Endothelial cell of umbilical vein (primary cell): ENCODE measurements at regions not wholly inside any gene's neighbourhood (a gene's known extent, or its start where the extent isn't known, plus 50 kb on each side); places are given as distances from the start of the nearest gene placed in this dataset.

ENCODE experiments used
- BruUV-seq: library from RNA; stranded (reverse); fragments of 400-500 nt; replicated peaks from 2 replicates; lab custom pipeline; 2021; lab: Mats Ljungman, UMichigan
- CTCF ChIA-PET: fragments of 300-600, 350-600 bp; sonication (Branson Sonifier 250); formaldehyde crosslinking; loops from one replicate; lab custom pipeline; 2021; ENCODE audit warnings: antibody characterized with exemption, inconsistent platforms; lab: Charles Lee
- POLR2A ChIA-PET: fragments of 300-600, 350-600 bp; sonication (Branson Sonifier 250); formaldehyde crosslinking; loops from one replicate; lab custom pipeline; 2021; ENCODE audit warnings: antibody characterized with exemption, inconsistent platforms; lab: Charles Lee
- DNase-seq: peaks from one replicate; pipeline ENCODE4 v3.0.0-alpha.2; 2011; ENCODE audit warnings: low read depth, low spot score
- FAIRE-seq: peaks from 2 replicates; lab custom pipeline; 2011; peaks lifted over from hg19 to GRCh38; lab: Jason Lieb, UNC
- H2AFZ ChIP-seq: 2 replicates; pipeline ENCODE4 v1.6.0; 2012; ENCODE audit warnings: low read depth, low read length, control low read depth, inconsistent platforms
- H3K27ac ChIP-seq: 2 replicates; pipeline ENCODE4 v1.5.1; 2011; ENCODE audit warnings: low read depth, mild to moderate bottlenecking, control low read depth, low read length, moderate library complexity; ENCODE audit not compliant: insufficient read depth
- H3K27me3 ChIP-seq, 2 experiments: 2 replicates each; pipeline versions ENCODE4 v1.6.0 to v1.6.1; 2011; ENCODE audit warnings: low read length in 2 of 2, mixed read lengths in 1 of 2; ENCODE audit not compliant: control insufficient read depth in 2 of 2, insufficient read depth in 2 of 2
- H3K36me3 ChIP-seq, 2 experiments: 2 replicates in 1 of 2; 3 replicates in 1 of 2; pipeline ENCODE4 v1.5.1; 2011; ENCODE audit warnings: low read length in 2 of 2, mild to moderate bottlenecking in 1 of 2, moderate library complexity in 1 of 2; ENCODE audit not compliant: control insufficient read depth in 2 of 2, insufficient read depth in 2 of 2; ENCODE audit errors: extremely low read depth in 1 of 2
- H3K4me1 ChIP-seq: 3 replicates; pipeline ENCODE4 v1.5.1; 2011; ENCODE audit warnings: mild to moderate bottlenecking, low read length; ENCODE audit not compliant: control insufficient read depth, insufficient read depth; ENCODE audit errors: extremely low read depth
- H3K4me2 ChIP-seq: 2 replicates; pipeline ENCODE4 v1.6.1; 2011; ENCODE audit warnings: low read length, control low read depth, mixed read lengths; ENCODE audit not compliant: insufficient read depth
- H3K4me3 ChIP-seq, 3 experiments: fragments of 200-600 bp in 1 of 3; sonication (generic), shearing (Covaris generic) in 1 of 3; replicated peaks in 1 of 3; 2 replicates each; pipeline ENCODE4 v1.5.1; 2011 to 2016; ENCODE audit warnings: control low read depth in 3 of 3, low read length in 3 of 3, mild to moderate bottlenecking in 2 of 3, inconsistent platforms in 1 of 3, low read depth in 1 of 3, moderate library complexity in 1 of 3; ENCODE audit not compliant: insufficient read depth in 1 of 3
- H3K79me2 ChIP-seq: 2 replicates; pipeline ENCODE4 v1.6.0; 2012; ENCODE audit warnings: low read length, inconsistent platforms; ENCODE audit not compliant: control insufficient read depth, insufficient read depth
- H3K9ac ChIP-seq: replicated peaks from 2 replicates; pipeline ENCODE3; 2011; ENCODE audit warnings: low read length, control low read depth; ENCODE audit not compliant: insufficient read depth; ENCODE audit errors: extremely low read depth
- H3K9me1 ChIP-seq: replicated peaks from 3 replicates; pipeline ENCODE4 v1.6.0; 2011; ENCODE audit warnings: mild to moderate bottlenecking, low read length; ENCODE audit not compliant: control insufficient read depth, insufficient read depth; ENCODE audit errors: extremely low read depth
- H3K9me3 ChIP-seq: replicated peaks from 2 replicates; pipeline ENCODE4 v1.5.1; 2012; ENCODE audit warnings: low read length, inconsistent platforms; ENCODE audit not compliant: control insufficient read depth, insufficient read depth
- H4K20me1 ChIP-seq: replicated peaks from 2 replicates; pipeline ENCODE3; 2011; ENCODE audit warnings: mild to moderate bottlenecking, low read length; ENCODE audit not compliant: control insufficient read depth, insufficient read depth; ENCODE audit errors: extremely low read depth
- FOS ChIP-seq: IDR thresholded peaks from 2 replicates; pipeline ENCODE4 v1.6.1; 2011; ENCODE audit warnings: mild to moderate bottlenecking, low read length, moderate library complexity, borderline replicate concordance; ENCODE audit not compliant: insufficient read depth
- GATA2 ChIP-seq: IDR thresholded peaks from 2 replicates; pipeline ENCODE4 v1.7.0; 2011; ENCODE audit warnings: low read depth, mild to moderate bottlenecking, moderate library complexity, mixed read lengths, low read length; ENCODE audit not compliant: insufficient read length, insufficient read depth
- MYC ChIP-seq: IDR thresholded peaks from one replicate; pipeline ENCODE4 v1.6.1; 2011; ENCODE audit warnings: mild to moderate bottlenecking, low read depth, low read length
- POLR2A ChIP-seq: IDR thresholded peaks from 2 replicates; pipeline ENCODE4 v1.6.1; 2012; ENCODE audit warnings: low read depth, mild to moderate bottlenecking, control low read depth, low read length
- dilution Hi-C: fragments of 300-500 bp; cut with MboI; formaldehyde crosslinking; loops from one replicate; pipeline ENCODE4 v1.15.0; 2019; ENCODE audit warnings: low sequenced_read_pairs; ENCODE audit not compliant: extremely low pct_ligation_motif_present
- intact Hi-C: fragments of 100-400 bp; cut with micrococcal nuclease; formaldehyde crosslinking; loops from one replicate; pipeline ENCODE4 v1.10.0; 2022
- TF ChIP-seq, protein P1 (sequence below), 2 donors: IDR thresholded peaks; 1 replicate in 1 of 2; 2 replicates in 1 of 2; pipeline ENCODE4 v1.5.1; 2011; ENCODE audit warnings: low read length in 2 of 2, mild to moderate bottlenecking in 2 of 2, moderate library complexity in 2 of 2, control low read depth in 1 of 2, inconsistent platforms in 1 of 2, low read depth in 1 of 2; ENCODE audit not compliant: insufficient read depth in 1 of 2; ENCODE audit errors: extremely low read depth in 1 of 2

DNA sequence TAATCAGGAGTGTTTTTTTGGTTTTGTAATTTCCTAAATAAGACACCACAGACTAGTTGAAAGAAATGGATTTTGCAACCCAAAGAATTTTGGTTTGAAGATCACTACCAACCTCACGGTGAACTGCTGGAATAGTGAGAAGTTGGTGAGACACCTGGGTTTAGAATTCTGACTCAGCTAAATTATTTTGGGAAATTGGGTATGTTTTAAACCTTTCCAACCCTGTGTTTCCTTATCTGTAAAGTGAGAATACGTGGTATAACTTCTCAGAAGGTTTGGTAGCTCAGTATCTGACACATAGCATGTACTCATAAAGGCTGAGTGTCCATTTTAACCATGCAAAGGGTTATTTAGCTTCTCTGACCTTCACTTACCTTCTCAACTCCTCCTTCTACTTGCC, 261.9 kb downstream of the FOXA2 start:
- dilution Hi-C loops: no loop called here
- POLR2A ChIA-PET: no interaction called here

DNA sequence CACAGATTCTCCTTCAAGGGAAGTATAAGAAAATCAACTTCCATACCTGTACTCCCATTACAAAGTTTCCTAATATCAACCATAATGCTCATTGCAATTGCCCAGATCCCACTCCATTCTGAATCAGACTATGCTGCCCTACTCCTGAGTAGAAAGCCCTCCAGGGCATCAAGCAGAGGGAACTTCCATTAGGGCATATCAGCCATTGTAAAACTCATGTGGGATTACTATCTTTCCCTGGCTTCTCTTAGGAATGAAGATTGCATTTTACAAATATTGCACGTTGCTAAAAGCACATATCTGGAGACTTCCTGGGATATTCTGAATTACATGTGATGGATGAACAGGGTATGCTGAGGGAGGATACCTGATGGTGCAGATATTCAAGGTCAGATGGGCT, 263.2 kb downstream of the FOXA2 start:
- Histone ChIP-seq H3K27ac (no peak overlapping the region), H3K27me3 (no peaks in the 10 kb centered on the region), H3K4me3 (no peak overlapping the region), H3K4me2 (no peak overlapping the region), H3K4me1 (no peaks in the 10 kb centered on the region), H3K9ac (no peak overlapping the region), H4K20me1 (no peaks in the 10 kb centered on the region), H3K9me1 (no peaks in the 10 kb centered on the region), H3K36me3 (no peaks in the 10 kb centered on the region), H3K9me3 (no peaks in the 10 kb centered on the region), H3K79me2 (no peaks in the 10 kb centered on the region), H2AFZ (no peak overlapping the region)
- no peak for TF ChIP-seq POLR2A
- intact Hi-C loops (no loop called here), dilution Hi-C loops (no loop called here)
- CTCF ChIA-PET: no interaction called here
- no TSS peak for BruUV-seq
- DNase-seq (no peak), FAIRE-seq (no peak)
- POLR2A ChIA-PET: no interaction called here

More for the DNA sequence above, 261.9 kb downstream of the FOXA2 start:
- H3K27me3 ChIP-seq: no peaks in the 10 kb centered on the region
- intact Hi-C loops: no loop called here
- CTCF ChIA-PET: interaction anchor here (1.7 to 1.8 kb wide), 2 partner anchors 13 to 603 kb away, joined by 5 to 7 read pairs; no protein-coding TSS in a partner anchor
- H3K9me1 ChIP-seq: no peaks in the 10 kb centered on the region
- FAIRE-seq: no peak
- H2AFZ ChIP-seq: no peak overlapping the region
- no peaks in the 10 kb centered on the region for H3K9me3 ChIP-seq
- no peak overlapping the region for H3K4me3 ChIP-seq
- BruUV-seq: no TSS peak
- no peak for DNase-seq
- H3K9ac ChIP-seq: no peak overlapping the region
- no peak overlapping the region for H3K27ac ChIP-seq
- no peaks in the 10 kb centered on the region for H3K36me3 ChIP-seq
- H3K4me2 ChIP-seq: no peak overlapping the region
- no peaks in the 10 kb centered on the region for H3K4me1 ChIP-seq
- H3K79me2 ChIP-seq: no peaks in the 10 kb centered on the region
- TF ChIP-seq FOS (no peak), MYC (no peak), POLR2A (no peak), GATA2 (no peak)
- TF ChIP-seq, protein P1, sequence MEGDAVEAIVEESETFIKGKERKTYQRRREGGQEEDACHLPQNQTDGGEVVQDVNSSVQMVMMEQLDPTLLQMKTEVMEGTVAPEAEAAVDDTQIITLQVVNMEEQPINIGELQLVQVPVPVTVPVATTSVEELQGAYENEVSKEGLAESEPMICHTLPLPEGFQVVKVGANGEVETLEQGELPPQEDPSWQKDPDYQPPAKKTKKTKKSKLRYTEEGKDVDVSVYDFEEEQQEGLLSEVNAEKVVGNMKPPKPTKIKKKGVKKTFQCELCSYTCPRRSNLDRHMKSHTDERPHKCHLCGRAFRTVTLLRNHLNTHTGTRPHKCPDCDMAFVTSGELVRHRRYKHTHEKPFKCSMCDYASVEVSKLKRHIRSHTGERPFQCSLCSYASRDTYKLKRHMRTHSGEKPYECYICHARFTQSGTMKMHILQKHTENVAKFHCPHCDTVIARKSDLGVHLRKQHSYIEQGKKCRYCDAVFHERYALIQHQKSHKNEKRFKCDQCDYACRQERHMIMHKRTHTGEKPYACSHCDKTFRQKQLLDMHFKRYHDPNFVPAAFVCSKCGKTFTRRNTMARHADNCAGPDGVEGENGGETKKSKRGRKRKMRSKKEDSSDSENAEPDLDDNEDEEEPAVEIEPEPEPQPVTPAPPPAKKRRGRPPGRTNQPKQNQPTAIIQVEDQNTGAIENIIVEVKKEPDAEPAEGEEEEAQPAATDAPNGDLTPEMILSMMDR (IDR thresholded peaks at IDR 0.05; ENCODE audit: extremely low read depth in 1 of 2, insufficient read depth in 1 of 2, low read depth in 1 of 2, low read length in 2 of 2): no peak
- no peaks in the 10 kb centered on the region for H4K20me1 ChIP-seq
